ENCODE measurements at regions not wholly inside any gene's neighbourhood (a gene's known extent, or its start where the extent isn't known, plus 50 kb on each side); places are given as distances from the start of the nearest gene placed in this dataset.
"Not testable (repeated sequence)": the region's sequence is repeated elsewhere in the genome, so short reads cannot be mapped to it uniquely, and the experiment has no call there.

DNA sequence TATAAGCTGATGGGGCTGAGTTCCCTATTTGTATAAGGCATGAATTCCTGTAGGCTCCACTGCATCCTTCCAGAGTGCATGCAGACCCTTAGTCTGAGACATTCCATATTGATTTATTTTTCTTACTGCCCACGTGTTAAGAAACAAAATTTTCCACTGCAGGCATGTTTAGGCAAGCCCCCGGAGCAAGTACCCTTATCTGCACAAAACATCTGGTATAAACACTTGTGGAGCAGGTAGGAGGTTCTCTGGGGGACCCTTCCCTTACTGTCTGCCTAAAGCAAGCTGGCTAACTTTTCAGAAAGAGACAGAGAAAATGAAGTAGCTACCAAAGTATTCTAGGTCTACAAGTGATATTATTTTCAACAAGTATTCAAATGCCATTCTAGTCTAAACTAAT, 571.0 kb upstream of the TPTE start:
- not testable (repeated sequence) for DNase-seq

DNA sequence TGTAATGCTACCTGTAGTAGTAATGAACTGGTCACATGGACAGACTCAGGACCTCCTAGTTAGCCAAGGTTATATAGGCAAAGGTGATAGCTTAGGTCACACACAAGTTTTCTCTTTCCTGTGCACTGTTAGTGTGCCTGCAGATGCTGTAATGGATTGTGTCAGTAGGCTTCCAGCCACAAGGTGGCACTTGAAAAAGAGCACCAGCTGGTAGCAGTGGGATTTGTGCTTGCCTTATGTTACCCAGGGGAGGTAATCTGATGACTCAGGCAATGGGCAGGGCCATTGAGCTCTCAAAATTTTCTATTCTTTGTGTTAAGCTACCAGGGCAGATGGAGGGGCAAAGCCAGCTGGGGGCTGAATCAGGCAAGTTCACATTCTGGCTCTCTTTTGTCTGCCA, 562.6 kb upstream of the TPTE start:
- not testable (repeated sequence) for DNase-seq

DNA sequence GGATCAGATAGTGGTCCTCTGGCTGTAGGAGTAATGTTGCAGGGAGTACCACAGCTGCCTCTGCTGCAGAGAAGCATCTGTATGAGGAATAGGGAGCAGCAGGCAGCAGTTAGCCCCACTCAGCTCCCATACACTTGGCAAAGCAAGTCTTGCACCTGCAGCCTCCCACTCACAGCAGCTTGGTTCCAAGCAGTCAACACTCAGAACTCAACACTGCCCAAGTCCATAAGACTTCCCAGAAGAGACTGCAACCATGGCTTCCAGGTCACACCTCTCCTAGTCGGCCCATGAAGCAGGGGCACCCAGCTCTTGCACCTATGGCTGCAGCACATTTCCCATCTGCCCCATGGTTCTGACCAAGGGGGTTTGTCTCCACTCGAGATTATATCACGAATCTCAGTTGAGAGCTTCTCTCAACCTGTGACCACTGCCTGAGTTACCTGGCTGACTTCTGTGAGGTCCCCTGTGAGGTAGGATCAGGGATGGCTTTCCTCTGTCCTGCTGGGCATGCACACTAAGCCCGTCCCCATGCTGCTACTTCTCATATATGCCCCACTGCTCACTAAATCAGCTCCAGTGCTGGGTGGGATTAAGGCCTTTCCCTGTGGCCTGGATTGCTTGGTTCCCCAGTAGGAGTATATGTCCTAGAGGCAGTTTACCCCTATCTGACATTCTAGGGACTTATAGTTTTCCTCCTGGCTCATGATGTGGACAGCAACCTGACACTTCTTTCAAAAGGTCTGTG, 562.0 kb upstream of the TPTE start:
- DNase-seq: not testable (repeated sequence)

DNA sequence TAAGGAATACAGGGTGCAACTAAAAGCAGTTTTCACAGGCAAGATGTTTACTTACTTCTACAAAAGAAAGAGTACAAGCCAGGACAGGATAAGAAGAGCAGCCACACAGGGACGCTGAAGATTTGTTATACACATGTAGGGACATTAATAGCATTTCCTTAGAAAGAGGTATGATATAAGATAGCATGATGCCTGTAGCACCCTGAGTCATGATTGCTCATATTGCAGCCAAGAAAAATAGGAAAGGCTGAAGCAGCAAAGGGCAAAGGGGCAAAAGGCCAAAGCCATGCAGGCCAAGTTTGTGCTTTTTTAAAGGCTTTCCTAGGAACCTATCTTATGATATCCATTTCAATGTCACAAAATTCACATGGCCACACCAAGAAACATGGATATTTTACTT, 552.0 kb upstream of the TPTE start:
- DNase-seq: not testable (repeated sequence)

DNA sequence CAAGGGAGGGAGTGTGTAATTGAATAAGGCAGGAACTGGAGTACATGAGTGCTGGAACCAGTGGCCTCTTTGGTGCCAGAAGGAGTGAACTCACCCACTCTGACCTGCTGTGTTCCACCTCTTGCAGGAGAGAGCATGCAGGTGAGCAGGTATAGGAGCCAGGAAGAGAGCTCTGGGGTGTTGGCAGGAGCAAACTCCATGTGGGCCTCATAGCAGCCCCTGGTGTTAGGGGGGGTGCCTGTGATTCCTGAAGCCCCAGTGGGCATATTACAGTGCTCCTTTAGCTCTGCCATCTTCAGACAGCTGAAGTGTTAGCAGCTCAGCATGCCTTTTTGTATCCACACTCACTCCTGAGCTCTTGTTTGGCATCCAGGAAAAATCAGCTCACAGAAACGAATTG, 549.4 kb upstream of the TPTE start:
- DNase-seq: not testable (repeated sequence)

DNA sequence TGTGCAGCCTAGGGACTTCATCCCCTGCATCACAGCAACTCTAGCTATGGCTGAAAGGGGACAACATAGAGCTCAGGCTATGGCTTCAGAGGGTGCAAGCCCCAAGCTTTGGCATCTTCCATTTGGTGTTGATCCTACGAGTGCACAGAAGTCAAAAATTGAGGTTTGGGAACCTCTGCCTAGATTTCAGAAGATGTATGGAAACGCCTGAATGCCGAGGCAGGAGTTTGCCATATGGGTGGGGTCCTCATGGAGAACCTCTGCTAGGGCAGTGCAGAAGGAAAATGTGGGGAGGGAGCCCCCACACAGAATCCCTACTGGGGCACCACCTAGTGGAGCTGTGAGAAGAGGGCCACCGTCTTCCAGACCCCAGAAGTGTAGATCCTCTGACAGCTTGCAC, 543.0 kb upstream of the TPTE start:
- DNase-seq: not testable (repeated sequence)

DNA sequence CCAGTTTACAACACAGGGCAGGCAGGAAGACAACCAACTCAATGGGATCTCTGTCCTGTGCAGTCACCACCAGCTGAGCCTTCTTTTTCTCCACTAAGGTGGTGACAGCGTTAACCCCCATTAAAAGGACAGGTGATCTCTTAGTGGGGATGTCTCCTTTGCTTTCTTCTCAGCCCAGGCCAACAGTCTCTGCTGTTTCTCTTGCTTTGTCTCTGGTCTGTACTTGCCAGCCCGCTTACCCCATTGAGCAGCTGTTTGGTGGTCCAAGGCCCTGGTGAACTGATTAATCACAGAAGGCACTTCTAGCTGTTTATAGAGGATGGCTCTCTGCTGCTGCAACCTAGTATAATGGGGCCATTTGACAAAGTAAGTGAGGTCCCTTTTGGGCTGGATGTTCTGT, 523.9 kb upstream of the TPTE start:
- not testable (repeated sequence) for DNase-seq

DNA sequence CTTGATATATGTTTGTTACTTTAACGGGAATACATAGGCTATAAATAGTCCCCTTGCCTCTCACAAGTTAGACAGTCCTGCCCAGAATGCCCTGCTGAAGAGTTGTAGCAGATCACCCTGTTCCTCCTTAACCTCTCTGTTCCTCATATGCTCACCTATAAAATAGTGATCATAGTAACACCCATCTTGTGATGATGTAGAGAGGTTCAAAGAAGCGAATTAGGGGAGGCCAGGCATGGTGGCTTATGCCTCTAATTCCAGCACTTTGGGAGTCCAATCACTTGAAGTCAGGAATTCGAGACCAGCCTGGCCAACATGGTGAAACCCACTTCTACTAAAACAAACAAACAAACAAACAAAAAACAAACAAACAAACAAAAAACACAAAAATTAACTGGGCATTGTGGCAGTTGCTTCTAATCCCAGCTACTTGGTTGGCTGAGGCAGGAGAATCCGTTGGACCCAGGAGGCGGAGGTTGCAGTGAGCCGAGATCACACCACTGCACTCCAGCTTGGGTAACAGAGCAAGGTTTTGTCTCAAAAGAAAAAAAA, 518.5 kb upstream of the TPTE start:
- not testable (repeated sequence) for DNase-seq

DNA sequence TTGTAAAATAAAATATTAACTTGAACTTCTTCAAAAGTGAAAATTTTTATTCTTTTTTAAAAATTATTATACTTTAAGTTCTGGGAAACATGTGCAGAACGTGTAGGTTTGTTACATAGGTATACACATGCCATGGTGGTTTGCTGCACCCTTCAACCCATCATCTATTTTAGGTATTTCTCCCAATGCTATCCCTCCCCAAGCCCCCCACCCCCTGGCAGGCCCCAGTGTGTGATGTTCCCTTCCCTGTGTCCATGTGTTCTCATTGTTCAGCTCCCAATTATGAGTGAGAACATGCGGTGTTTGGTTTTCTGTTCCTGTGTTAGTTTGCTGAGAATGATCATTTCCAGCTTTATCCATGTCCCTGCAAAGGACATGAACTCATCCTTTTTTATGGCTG, 515.6 kb upstream of the TPTE start:
- not testable (repeated sequence) for DNase-seq

DNA sequence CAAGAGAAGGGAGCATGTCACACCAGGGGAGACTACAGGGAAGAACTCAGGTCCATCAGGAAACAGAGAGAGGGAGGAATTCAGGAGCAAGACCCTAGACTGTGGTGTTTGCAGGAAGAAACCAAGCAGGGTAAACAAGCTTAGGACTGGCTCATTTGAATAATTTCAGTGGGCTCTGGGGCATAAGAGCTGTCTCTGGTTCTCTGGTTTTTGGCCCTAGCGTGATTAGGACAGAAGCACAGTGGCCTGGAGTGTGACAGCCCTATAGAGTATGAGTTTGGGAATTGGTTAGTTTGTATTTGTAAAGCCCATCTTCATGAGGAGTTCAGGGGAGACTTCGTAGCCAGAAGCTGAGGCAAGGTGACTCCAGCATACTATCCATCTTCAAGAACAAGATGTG, 504.4 kb upstream of the TPTE start:
- not testable (repeated sequence) for DNase-seq

DNA sequence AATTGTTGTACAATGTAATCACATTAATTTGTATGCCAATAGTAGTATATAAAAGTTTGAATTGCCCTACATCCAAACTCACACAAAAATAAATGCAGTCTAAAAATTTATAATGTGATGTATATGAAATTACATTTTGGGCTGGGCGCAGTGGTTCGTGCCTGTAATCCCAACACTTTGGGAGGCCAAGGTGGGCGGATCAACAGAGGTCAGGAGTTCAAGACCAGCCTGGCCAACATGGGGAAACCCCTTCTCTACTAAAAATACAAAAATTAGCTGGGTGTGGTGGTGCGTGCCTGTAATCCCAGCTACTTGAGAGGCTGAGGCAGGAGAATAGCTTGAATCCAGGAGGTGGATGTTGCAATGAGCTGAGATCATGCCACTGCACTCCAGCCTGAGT, 503.6 kb upstream of the TPTE start:
- DNase-seq: not testable (repeated sequence)

DNA sequence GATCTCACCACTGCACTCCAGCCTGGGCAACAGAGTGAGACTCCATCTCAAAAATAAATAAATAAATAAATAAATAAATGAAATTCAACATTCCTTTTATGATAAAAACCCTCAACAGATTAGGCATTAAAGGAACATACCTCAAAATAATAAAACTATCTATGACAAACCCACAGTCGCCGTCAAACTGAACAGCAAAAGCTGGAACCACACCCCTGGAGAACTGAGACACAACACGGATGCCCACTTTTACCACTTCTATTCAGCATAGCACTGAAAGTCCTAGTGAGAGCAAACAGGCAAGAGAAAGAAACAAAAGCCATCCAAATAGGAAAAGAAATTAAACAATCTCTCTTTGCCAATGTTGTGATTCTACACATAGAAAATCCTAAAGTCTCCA, 499.9 kb upstream of the TPTE start:
- not testable (repeated sequence) for DNase-seq

DNA sequence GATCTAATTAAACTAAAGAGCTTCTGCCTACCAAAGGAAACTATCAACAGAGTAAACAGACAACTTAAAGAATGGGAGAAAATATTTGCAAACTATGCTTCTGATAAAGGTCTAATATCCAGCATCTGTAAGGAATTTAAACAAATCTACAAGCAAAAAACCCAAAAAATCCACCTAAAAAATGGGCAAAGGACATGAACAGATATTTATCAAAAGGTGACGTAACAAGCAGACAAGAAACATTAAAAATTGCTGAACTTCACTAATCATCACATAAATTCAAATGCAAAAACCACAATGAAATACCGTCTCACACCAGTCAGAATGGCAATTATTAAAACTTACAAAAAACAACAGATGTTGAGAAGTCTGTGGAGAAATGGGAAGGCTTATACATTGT, 498.6 kb upstream of the TPTE start:
- DNase-seq: not testable (repeated sequence)

Measured in activated naive CD4-positive, alpha-beta T cell treated with anti-CD3 and anti-CD28 coated beads, Interleukin-2, amount 50 U/mL, for 16 hours (primary cell).